Neural cell (in vitro differentiated cells): ENCODE measurements at regions not wholly inside any gene's neighbourhood (a gene's known extent, or its start where the extent isn't known, plus 50 kb on each side); places are given as distances from the start of the nearest gene placed in this dataset.

Experiments
- H2AFZ ChIP-seq: fragments of 200-600, 300-800 bp; sonication (generic), shearing (Covaris generic); 2 replicates; pipeline ENCODE4 v1.6.0; 2014; ENCODE audit warnings: low read depth, mild to moderate bottlenecking, antibody characterized with exemption, low read length, moderate library complexity
- H3F3A ChIP-seq: fragments of 200-600 bp; shearing (Covaris generic); 2 replicates; pipeline ENCODE4 v1.6.1; 2016; ENCODE audit warnings: mild to moderate bottlenecking, moderate library complexity, mixed read lengths, antibody characterized with exemption, low read length; ENCODE audit not compliant: insufficient read depth, poor library complexity, severe bottlenecking
- H3K27ac ChIP-seq: fragments of 200-600, 300-800 bp; sonication (generic), shearing (Covaris generic); 2 replicates; pipeline ENCODE4 v1.5.1; 2014; ENCODE audit warnings: mild to moderate bottlenecking, low read length, moderate library complexity
- H3K27me3 ChIP-seq: fragments of 300-800, 200-600 bp; sonication (generic), shearing (Covaris generic); 2 replicates; pipeline ENCODE4 v1.6.0; 2014; ENCODE audit warnings: mild to moderate bottlenecking, low read depth, low read length, moderate library complexity; ENCODE audit not compliant: insufficient read depth
- H3K36me3 ChIP-seq: fragments of 300-800, 200-600 bp; sonication (generic), shearing (Covaris generic); 2 replicates; pipeline ENCODE4 v1.5.1; 2014; ENCODE audit warnings: mild to moderate bottlenecking, antibody characterized with exemption, low read length, moderate library complexity; ENCODE audit not compliant: insufficient read depth
- H3K4me2 ChIP-seq: fragments of 300-800, 200-600 bp; sonication (generic), shearing (Covaris generic); 2 replicates; pipeline ENCODE4 v1.6.0; 2014; ENCODE audit warnings: mild to moderate bottlenecking, low read length
- H3K4me3 ChIP-seq: fragments of 300-800, 200-600 bp; sonication (generic), shearing (Covaris generic); 2 replicates; pipeline ENCODE4 v1.5.1; 2014; ENCODE audit warnings: mild to moderate bottlenecking, low read length, moderate library complexity
- H3K79me2 ChIP-seq: fragments of 200-600 bp; shearing (Covaris generic); replicated peaks from 2 replicates; pipeline ENCODE4 v1.6.0; 2014; ENCODE audit warnings: mild to moderate bottlenecking, low read length, moderate library complexity; ENCODE audit not compliant: insufficient read depth
- H3K9ac ChIP-seq: fragments of 300-800, 200-600 bp; sonication (generic), shearing (Covaris generic); 2 replicates; pipeline ENCODE4 v1.6.1; 2016; ENCODE audit warnings: mild to moderate bottlenecking, low read length, mixed read lengths
- H3K9me2 ChIP-seq: fragments of 200-600 bp; shearing (Covaris generic); 2 replicates; pipeline ENCODE4 v1.6.1; 2016; ENCODE audit warnings: mild to moderate bottlenecking, low read length, mixed read lengths; ENCODE audit not compliant: insufficient read depth
- H3K9me3 ChIP-seq: fragments of 200-600, 300-800 bp; sonication (generic), shearing (Covaris generic); 2 replicates; pipeline ENCODE4 v1.6.1; 2016; ENCODE audit warnings: mild to moderate bottlenecking, mixed run types, low read length, moderate library complexity, mixed read lengths
- H4K20me1 ChIP-seq: fragments of 200-600 bp; shearing (Covaris generic); 2 replicates; pipeline ENCODE4 v1.6.1; 2016; ENCODE audit warnings: mild to moderate bottlenecking, mixed run types; ENCODE audit not compliant: insufficient read depth
- CTCF ChIP-seq: fragments of 450-650 bp; IDR thresholded peaks from 2 replicates; pipeline ENCODE4 v1.5.1; 2014; ENCODE audit warnings: antibody characterized with exemption, mild to moderate bottlenecking, moderate library complexity; ENCODE audit not compliant: poor library complexity, severe bottlenecking
- EP300 ChIP-seq: fragments of 450-650 bp; conservative IDR thresholded peaks from 2 replicates; pipeline ENCODE4 v1.6.1; 2014; ENCODE audit warnings: antibody characterized with exemption, mild to moderate bottlenecking, moderate library complexity; ENCODE audit not compliant: poor library complexity, severe bottlenecking
- EZH2 ChIP-seq: fragments of 200-600, 300-800 bp; shearing (Covaris generic), sonication (generic); IDR thresholded peaks from 2 replicates; pipeline ENCODE4 v1.6.1; 2014; ENCODE audit warnings: antibody characterized with exemption, low read length, borderline replicate concordance, mild to moderate bottlenecking; ENCODE audit not compliant: insufficient read depth, poor library complexity, severe bottlenecking
- MXI1 ChIP-seq: fragments of 450-650 bp; conservative IDR thresholded peaks from 2 replicates; pipeline ENCODE4 v1.6.1; 2014; ENCODE audit warnings: antibody characterized with exemption, mild to moderate bottlenecking; ENCODE audit not compliant: poor library complexity, severe bottlenecking
- POLR2AphosphoS5 ChIP-seq: IDR thresholded peaks from 2 replicates; pipeline ENCODE4 v1.6.1; 2012
- RAD21 ChIP-seq: fragments of 450-650 bp; conservative IDR thresholded peaks from 2 replicates; pipeline ENCODE4 v1.6.1; 2014; ENCODE audit warnings: antibody characterized with exemption, mild to moderate bottlenecking, moderate library complexity
- REST ChIP-seq: IDR thresholded peaks from 2 replicates; pipeline ENCODE4 v1.6.1; 2012; ENCODE audit warnings: borderline replicate concordance
- SMC3 ChIP-seq: fragments of 450-650 bp; conservative IDR thresholded peaks from 2 replicates; pipeline ENCODE4 v1.6.1; 2014; ENCODE audit warnings: antibody characterized with exemption, mild to moderate bottlenecking, moderate library complexity; ENCODE audit not compliant: poor library complexity
- TAF1 ChIP-seq: IDR thresholded peaks from 2 replicates; pipeline ENCODE4 v1.6.1; 2012; ENCODE audit warnings: low read depth

- Histone ChIP-seq H3K9me2 (no peaks in the 10 kb centered on the region), H3K79me2 (no peaks in the 10 kb centered on the region), H3K9me3 (no peaks in the 10 kb centered on the region), H3F3A (no peaks in the 10 kb centered on the region), H3K4me2 (no peak overlapping the region), H4K20me1 (no peaks in the 10 kb centered on the region), H3K27me3 (no peaks in the 10 kb centered on the region), H3K4me3 (no peak overlapping the region), H3K9ac (no peak overlapping the region), H3K36me3 (no peaks in the 10 kb centered on the region), H3K27ac (no peak overlapping the region), H2AFZ (no peak overlapping the region)
- TF ChIP-seq REST (no peak), TAF1 (no peak), POLR2AphosphoS5 (no peak), CTCF (no peak), EZH2 (no peak), EP300 (no peak), MXI1 (no peak), SMC3 (no peak), RAD21 (no peak)
These were observed 694.4 kb downstream of the EFNA5 start for GRCh38 chr5:106976363-106976762.

- no peaks in the 10 kb centered on the region for H3F3A ChIP-seq
These were observed 696.5 kb downstream of the EFNA5 start for GRCh38 chr5:106974272-106974671.

More at GRCh38 chr5:106974272-106974671, 696.5 kb downstream of the EFNA5 start:
- Histone ChIP-seq H3K9me2 (no peaks in the 10 kb centered on the region), H2AFZ (no peak overlapping the region), H3K4me3 (no peak overlapping the region), H3K79me2 (no peaks in the 10 kb centered on the region), H3K36me3 (no peaks in the 10 kb centered on the region), H4K20me1 (no peaks in the 10 kb centered on the region), H3K27ac (no peak overlapping the region), H3K27me3 (no peaks in the 10 kb centered on the region), H3K4me2 (no peak overlapping the region), H3K9ac (no peak overlapping the region), H3K9me3 (no peaks in the 10 kb centered on the region)
- no peak for TF ChIP-seq REST
- TF ChIP-seq RAD21: no peak
- TF ChIP-seq MXI1: no peak
- TF ChIP-seq EZH2: no peak
- no peak for TF ChIP-seq SMC3
- no peak for TF ChIP-seq CTCF
- no peak for TF ChIP-seq POLR2AphosphoS5
- TF ChIP-seq EP300: no peak
- no peak for TF ChIP-seq TAF1
